OCI-LY7 (cell line): ENCODE measurements at regions not wholly inside any gene's neighbourhood (a gene's known extent, or its start where the extent isn't known, plus 50 kb on each side); places are given as distances from the start of the nearest gene placed in this dataset.

ENCODE experiments used
- CTCF ChIP-seq: fragments of 200-600 bp; sonication (generic); conservative IDR thresholded peaks from 2 replicates; pipeline ENCODE4 v1.5.1; 2014; ENCODE audit warnings: mild to moderate bottlenecking, antibody characterized with exemption, low read length, moderate library complexity, mixed read lengths
- EZH2phosphoT487 ChIP-seq: fragments of 200-600 bp; sonication (generic); IDR thresholded peaks from 2 replicates; pipeline ENCODE4 v1.6.1; 2018; ENCODE audit warnings: low read depth, borderline replicate concordance, mild to moderate bottlenecking, mixed run types, antibody characterized with exemption, low read length, moderate library complexity, mixed read lengths

- TF ChIP-seq CTCF = no peak
- no peak for TF ChIP-seq EZH2phosphoT487
Observed at GRCh38 chr2:239569401-239570090, 168.7 kb upstream of the HDAC4 start.
